Medulla oblongata (tissue), 1 donor: ENCODE measurements at regions not wholly inside any gene's neighbourhood (a gene's known extent, or its start where the extent isn't known, plus 50 kb on each side); places are given as distances from the start of the nearest gene placed in this dataset.
"Not testable (repeated sequence)": the region's sequence is repeated elsewhere in the genome, so short reads cannot be mapped to it uniquely, and the experiment has no call there.

Source experiments
- DNase-seq: peaks from one replicate; pipeline ENCODE4 v3.0.0-alpha.2; 2015; ENCODE audit errors: extremely low spot score

DNA sequence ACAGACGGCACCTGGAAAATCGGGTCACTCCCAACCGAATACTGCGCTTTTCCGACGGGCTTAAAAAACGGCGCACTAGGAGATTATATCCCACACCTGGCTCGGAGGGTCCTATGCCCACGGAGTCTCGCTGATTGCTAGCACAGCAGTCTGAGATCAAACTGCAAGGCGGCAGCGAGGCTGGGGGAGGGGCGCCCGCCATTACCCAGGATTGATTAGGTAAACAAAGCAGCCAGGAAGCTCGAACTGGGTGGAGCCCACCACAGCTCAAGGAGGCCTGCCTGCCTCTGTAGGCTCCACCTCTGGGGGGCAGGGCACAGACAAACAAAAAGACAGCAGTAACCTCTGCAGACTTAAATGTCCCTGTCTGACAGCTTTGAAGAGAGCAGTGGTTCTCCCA lies 64.5 kb downstream of the SLC30A10 start:
- not testable (repeated sequence) for DNase-seq

DNA sequence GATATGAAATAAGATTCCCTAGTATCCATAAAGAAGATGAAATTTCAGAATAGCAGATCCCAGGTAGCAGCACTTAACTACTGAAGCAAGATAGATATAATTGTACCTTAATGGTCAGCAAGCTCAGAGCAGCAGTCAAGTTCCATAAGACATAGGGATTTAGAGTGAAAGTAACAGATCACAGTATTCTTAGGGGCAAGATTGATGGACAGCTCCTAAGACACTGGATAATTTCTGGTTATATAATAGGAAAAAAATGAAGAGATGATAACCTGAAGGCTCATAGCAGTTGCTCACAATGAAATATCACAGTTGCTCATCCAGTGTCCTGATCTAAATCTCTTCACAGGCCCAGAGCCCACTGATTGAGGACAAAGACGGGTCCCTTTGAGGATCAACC lies 66.0 kb downstream of the SLC30A10 start:
- no peak for DNase-seq

DNA sequence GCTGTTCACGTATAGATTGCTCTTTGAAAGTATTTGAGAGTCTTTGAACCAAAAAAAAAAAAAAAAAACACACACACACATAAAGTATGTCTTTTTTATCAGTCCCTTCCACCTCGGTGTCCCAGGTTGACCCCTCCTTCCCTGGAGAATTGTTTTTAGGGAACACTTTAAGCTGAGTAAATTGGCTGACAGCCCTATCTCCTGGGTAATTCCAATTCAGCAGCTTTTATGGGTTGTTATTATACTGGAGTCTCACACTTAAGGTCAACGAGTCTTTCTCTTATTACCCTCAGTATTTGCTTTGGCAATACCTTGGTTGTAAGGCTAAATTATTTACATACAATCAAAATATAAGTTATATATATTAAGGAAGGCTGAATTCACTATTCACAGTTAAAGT lies 69.4 kb downstream of the SLC30A10 start:
- DNase-seq = no peak

DNA sequence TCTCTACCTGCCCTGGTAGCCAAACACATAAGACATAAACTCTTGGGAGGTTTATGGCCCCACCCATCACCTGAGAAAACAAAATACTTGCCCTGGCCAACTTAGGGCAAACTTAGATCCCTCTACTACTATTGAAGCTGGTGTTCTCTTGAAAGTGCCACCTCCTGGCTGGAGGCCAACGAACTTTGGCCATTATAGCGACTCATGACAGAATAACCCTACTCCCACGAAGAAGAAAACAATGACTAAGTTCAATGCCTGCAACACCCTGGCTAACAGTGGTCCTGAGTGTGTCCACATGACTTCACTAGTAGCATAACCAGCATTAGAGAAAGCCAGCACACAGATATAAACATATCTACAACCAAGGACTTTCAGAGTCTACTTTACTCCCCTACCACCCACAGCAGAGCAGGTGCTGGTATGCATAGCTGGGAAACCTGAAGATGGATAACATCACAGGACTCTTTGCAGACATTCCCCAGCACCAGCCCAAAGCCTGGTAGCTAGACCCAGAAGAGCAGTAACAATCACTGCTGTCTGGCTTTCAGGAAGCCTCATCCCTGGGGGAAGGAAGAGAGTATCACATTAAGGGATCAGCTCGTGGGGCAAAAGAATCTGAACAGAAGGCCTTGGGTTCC lies 81.0 kb downstream of the SLC30A10 start:
- no peak for DNase-seq

DNA sequence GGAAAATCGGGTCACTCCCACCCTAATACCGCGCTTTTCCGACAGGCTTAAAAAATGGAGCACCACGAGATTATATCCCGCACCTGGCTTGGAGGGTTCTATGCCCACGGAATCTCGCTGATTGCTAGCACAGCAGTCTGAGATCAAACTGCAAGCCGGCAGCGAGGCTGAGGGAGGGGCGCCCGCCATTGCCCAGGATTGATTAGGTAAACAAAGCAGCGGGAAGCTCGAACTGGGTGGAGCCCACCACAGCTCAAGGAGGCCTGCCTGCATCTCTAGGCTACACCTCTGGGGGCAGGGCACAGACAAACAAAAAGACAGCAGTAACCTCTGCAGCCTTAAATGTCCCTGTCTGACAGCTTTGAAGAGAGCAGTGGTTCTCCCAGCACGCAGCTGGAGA lies 88.8 kb downstream of the SLC30A10 start:
- not testable (repeated sequence) for DNase-seq

DNA sequence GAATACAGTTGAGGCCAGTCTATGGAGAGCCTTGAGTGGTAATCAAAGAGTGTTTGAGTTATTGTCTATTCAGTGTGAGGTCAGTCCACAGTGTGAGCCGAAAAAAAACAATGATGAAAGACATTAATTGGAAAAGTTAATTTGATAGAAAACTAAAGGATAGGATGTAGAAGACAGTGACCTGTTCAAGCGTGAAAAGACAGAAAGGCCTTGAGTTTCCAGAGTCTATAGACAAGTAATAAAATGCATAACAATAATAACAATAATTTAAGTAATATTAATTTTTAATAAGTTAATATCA lies 90.4 kb downstream of the SLC30A10 start:
- DNase-seq = no peak

DNA sequence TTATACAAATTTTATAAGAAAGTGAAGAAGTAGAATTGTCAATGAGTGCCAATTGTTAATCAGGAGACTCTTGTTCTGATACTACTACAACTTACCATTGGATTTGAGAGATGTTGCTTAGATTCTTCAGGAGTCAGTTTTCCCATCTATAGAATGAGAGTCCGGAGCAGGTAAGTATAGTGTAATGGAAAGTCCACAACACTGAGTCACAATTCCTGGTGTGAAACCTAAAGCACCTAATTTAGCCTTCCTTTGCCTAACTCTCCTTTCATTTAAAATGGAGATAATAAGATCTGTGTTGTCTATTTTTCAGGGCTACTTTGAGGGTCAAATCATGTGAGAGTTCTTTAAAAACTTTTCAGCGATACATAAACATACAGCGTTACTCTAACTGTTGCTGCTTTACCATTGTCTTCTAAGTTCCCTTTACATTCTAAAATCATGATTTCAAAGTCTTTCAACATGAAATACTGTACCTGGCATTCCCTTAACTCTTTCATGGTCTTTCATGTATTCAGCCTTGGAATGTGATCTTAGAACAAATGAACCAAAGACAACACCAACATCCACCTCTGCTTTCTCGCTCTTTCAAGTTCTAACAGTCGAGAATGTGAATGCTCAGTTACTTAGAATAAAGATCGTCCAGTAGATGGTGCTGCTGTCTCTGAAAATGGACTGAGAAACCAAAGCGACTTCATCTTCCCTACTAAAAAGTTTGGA lies 90.9 kb downstream of the SLC30A10 start:
- DNase-seq = peak; percentile 86

DNA sequence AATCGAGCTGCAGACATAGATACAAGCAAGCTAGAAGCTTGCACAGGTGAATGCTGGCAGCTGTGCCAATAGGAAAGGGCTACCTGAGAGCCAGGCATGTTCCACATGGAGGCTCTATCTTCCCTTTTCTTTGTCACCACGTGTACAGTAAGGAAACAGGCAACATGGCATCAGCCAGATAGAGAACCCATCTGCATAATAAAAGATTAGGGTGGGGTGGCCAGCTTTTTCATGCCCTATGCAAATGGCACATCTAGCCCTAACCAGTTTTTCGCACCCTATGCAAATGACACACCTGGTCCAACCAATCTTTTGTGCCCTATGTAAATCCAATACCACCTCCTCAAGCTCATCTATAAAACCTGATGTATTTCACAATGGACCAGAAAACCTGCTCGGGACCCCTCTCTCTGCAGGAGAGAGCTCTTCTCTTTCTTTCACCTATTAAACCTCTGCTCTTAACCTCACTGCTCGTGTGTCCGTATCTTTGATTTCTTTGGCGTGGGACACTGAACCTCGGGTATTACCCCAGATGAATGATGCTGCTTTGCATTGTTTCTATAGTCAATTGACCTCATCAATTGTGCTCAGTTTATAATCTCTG lies 93.9 kb downstream of the SLC30A10 start:
- DNase-seq = no peak

DNA sequence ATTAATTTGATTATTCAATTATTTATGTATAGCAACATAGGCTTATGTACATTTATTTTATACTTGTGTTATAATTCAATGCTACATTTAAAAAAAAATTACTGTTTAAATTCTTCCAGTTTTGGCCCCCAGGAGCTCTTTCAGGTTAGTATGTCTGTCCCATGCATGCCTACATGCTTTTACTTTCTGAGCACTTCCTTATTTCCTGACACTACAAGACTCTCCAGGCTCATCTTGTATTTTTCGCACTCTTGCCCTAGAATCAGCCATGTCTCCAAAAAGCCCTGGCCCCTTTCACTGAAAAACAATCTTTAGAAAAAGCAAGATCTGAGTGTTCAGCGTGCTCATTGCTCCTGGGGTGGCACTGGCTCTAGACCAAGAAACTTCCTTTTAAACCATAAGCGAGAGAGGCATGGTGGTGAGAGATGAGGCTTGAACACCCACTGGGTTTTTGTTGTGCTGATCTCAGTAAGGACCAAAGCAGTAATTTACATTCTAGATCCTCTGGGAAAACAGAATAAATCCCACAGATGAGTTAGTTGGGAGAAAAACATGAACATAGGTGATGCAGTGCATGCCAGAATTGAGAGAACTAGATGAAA lies 95.0 kb downstream of the SLC30A10 start:
- DNase-seq = no peak

DNA sequence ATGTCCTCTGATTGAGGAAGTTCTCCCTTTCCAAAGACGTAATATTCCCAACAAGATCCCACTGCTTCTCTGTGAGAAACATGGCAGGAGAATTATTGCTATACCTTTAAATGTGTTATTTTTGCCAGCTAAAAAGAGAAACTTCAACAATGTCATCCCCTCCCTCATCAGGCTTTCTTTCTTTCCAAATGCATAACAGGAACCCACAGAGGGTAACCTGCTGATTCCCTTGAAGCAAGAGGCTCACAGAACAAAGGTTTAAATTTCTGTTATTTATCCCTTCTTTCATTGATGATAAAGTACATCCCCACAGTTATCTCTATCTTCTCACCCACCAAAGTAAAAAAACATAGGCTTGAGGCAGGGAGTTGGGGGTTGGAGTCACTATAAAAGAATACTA lies 102.1 kb downstream of the SLC30A10 start:
- DNase-seq = no peak

DNA sequence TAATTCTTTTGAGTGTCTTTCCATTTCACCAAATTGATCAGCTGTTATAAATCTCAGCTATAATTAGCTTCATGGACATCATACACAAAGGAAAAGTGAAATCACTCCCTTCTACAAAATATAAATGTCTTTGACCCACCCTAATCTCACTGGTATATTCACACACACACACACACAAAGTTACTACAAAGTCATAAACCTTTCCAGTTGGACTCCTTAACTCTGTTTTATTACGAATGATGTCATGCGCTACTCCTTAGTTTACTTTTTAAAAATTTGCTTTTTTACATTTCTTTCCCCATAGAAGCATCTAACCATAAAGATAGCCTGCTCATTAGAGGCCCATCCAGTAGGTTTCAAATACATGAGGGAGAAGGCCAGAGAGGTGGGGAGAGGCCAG lies 103.0 kb downstream of the SLC30A10 start:
- DNase-seq = no peak

DNA sequence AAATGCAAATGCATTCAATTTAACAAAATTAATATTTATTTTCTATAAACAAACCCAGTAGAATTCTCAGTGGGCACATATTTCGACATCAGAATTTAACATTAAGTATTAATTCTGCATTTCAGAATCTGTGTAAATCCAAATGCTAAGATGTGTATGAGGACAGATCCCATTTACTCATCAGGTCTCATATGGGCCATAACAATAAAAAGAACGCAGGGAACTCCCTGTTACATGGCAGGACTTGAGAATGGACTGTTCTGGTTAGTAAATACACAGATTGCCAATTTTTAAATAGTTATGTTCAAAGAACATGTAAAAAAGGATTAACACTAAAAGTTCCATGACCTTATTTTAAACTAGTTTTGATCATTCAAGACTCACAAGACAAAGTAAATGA lies 104.0 kb downstream of the SLC30A10 start:
- DNase-seq = no peak

DNA sequence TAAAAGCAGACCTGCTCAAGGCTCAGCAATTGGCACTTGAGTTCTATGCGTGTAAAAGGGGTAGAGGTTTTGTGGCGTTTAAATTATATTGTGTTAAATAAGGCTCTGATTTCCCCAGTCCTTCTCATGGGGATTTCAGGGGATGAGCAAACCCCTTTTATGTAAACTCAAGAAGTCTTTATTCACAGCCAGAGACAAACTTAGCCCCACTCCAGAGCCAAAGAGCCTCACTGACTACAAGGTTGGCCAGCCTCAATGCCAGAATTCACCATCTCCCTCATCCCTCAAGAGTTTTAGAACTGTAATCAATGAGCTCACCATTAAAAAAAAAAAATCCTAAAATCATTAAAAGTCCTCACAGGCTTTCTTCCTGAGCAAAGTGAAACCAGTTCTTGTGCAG lies 107.8 kb downstream of the SLC30A10 start:
- DNase-seq = no peak

DNA sequence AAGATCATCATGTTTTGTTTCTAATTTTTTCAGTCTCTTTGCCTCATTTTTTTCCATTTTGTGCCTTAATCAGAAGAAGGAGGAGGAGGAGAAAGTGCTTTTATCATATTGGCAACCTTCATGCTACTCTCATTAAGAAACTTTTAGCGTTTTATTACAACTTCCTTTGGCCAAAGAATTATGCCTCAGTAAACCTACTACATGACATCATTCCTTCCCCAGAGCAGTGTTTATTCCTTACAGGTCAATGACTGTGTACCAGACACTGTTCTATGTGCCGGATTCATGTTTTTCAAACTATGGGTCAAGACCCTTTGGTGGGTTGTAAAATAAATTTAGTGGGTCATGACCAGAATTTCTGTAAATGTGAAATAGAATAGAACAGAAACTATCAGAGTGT lies 110.4 kb downstream of the SLC30A10 start:
- DNase-seq = no peak

DNA sequence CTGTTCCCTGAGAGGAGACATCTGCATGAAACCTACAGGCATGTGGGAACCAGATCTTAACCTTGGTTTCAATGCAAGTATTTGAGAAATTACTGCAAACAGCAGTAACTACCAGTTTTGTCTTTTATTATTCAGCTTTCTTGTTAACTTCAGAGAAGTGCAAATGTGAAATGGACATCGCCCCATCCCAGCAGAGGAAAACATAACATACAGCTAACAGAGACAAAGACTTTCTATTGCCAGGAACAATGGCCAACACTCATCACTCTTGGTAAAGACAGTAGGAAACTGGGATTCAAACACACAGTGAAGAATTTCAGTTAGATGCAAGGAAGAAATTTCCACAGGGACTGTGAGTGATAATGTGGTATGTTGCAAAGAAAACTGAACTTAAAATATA lies 115.1 kb downstream of the SLC30A10 start:
- peak; percentile 38 for DNase-seq

DNA sequence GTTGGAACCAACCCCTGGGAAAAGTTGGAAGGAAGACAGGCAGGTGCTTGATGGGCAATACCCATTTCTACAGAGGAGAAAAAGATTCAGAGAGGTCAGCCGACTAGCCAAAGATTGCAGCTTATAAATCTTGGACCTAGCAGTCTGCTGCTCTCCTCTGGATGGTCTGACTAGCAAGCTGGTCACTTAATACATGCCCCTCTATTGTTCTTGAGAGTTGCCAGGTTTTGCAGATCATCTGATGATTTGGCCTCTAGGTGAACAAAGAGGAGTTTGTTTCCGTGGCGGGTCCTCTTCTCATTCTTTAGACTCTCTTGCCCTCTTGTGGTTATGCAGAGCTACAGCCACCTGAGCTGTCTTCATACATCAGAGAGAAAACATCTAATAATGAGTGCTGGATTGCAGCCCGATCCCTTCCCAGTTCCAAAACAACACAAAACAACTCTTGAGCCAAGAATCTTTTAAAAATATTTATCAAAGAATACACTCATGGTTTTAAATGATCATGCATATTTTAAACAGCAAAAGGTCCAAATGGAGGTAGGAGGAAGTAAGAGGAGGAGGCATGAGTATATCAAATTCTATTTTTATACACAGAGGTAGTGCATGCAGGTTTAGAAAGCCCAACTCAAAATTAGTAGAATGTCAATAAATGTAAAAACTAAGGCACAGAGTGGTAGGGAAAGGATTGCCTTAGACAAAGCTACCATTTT lies 115.7 kb downstream of the SLC30A10 start:
- peak; percentile 91 for DNase-seq

DNA sequence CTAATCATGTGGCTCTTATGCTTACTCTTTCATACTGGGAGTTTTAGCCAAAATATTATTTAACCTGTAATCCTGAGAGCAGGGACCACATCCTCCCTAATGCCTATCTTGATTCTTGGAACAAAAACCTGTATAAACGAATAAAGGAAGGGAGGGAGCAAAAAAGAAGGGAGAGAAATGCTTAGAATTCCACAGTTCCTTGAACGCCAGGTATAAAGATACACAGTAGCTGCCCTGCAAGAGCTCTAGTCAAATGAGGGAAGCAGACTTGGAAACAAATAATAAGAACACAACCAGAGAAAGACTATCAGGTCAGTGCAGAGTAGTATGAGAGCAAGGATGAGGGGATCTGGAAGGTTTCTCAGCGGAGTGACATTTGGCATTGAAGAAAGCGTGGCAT lies 116.3 kb downstream of the SLC30A10 start:
- DNase-seq = no peak

DNA sequence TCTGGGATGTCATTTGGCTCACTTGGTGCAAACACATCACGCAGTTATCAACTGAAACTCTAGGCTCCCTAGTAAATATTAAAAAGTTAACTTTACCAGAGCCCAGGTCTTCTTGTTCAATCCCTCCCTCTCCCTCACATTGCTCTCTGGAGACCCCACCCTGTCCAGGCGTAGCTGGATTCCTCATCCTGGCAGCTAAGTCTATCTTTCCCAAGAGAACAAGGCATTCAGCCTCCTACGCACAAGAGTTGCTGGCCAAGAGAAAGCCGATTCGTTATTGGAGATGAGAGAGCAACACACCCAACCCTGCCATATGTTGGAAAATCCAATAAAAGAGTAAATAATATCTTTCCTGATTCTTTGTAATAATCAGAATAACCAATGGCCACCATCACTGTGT lies 117.9 kb downstream of the SLC30A10 start:
- DNase-seq = no peak

DNA sequence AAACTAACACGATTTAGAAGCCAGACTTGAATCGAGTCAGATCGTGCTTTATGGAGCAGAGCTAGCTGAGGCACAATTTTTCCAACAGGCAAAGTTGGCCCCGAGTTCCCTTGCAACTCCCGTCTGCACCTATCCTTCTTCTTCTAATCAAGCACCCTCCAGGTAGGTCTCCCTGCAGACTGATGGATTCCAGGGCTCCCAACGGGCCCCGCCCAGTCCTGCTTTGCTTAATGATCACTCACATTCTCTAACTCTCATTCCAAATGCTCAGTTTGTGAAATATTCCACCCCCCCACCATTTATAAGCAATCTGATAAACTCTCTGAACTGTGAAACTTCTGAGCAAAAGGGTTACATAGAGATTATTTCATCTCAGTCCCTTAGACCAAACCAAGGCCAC lies 119.6 kb downstream of the SLC30A10 start:
- no peak for DNase-seq

DNA sequence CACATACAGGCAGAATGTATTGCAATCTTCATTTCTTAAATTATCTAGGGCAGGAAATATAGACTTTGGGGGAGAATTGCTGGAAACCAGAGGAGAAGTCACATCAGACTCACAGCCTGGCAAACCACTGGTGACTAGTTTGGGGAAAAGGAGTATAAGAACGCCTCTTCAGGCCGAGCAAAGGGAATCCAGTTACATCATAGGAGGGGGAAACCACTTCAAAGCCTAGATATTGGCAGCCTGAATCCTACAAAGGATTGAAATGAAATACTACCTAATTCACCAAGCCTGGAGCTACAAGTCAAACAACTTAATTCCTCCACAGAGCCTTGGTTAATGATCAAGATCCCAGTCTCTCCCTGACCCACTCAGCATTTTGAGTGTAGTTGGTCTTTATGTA lies 121.7 kb downstream of the SLC30A10 start:
- DNase-seq = no peak

DNA sequence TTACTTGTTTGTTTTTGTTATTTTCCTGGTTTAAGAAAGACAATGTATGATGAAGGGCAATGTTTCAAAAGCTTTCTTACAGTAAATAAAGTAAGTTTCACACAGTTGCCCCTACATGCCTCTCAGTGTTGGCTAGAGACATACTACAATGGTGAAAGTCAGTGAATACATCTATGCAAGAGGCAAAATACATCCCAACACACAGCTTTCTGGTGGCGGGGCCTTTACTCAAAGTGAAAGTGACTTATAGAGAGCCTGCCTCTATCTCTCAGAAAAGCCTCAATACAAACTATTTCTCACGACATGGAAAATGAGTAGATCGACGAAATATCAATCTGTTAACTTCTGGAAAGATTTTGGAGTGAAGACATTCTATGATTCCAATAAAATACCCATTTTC lies 122.3 kb downstream of the SLC30A10 start:
- DNase-seq = no peak

DNA sequence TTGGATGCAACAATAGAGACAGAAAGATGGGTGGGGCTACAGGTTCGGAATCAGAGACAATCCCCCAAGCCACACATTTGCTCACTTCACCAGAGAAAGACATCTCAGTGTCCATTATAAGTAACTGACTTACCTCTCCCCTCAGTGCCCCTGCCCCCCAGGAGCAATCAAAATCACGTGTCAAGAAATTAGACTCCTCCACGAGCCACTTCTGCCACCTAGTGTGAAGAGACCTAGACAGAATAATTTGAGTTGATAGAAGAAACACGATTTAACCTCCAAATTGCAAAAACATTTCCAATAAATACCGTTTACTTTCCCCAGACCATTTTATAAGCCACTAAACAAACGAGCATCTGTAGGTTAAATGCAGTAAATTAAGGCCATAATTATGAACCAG lies 123.2 kb downstream of the SLC30A10 start:
- DNase-seq = no peak
